GM12878 (cell line): ENCODE measurements at regions not wholly inside any gene's neighbourhood (a gene's known extent, or its start where the extent isn't known, plus 50 kb on each side); places are given as distances from the start of the nearest gene placed in this dataset.

ENCODE experiments used
- CHD2 ChIP-seq: IDR thresholded peaks from 2 replicates; pipeline ENCODE4 v1.6.1; 2011; ENCODE audit warnings: low read depth, low read length, improper control_type of control experiment, borderline replicate concordance
- HDAC6 ChIP-seq: fragments of 200-600 bp; sonication (generic); IDR thresholded peaks from one replicate; pipeline ENCODE4 v1.8.0; 2017; ENCODE audit warnings: antibody characterized with exemption; ENCODE audit not compliant: unreplicated experiment
- IKZF1 ChIP-seq: fragments of 450-650 bp; conservative IDR thresholded peaks from 2 replicates; pipeline ENCODE4 v1.6.1; 2017; ENCODE audit warnings: antibody characterized with exemption, mild to moderate bottlenecking
- MEF2B ChIP-seq: fragments of 450-650 bp; IDR thresholded peaks from 2 replicates; pipeline ENCODE4 v1.6.1; 2018; ENCODE audit warnings: mild to moderate bottlenecking, moderate library complexity; ENCODE audit not compliant: partially characterized antibody, poor library complexity, severe bottlenecking
- NRF1 ChIP-seq: conservative IDR thresholded peaks from 2 replicates; pipeline ENCODE4 v1.6.1; 2011; ENCODE audit warnings: mild to moderate bottlenecking, low read depth, low read length, improper control_type of control experiment
- PAX8 ChIP-seq: fragments of 450-650 bp; IDR thresholded peaks from 2 replicates; pipeline ENCODE4 v1.6.1; 2017; ENCODE audit warnings: mild to moderate bottlenecking, moderate library complexity
- RUNX3 ChIP-seq: IDR thresholded peaks from 2 replicates; pipeline ENCODE4 v1.6.1; 2012; ENCODE audit warnings: low read length, inconsistent platforms
- STAT1 ChIP-seq: fragments of 450-650 bp; conservative IDR thresholded peaks from 2 replicates; pipeline ENCODE4 v1.6.1; 2014; ENCODE audit warnings: antibody characterized with exemption, mild to moderate bottlenecking
- TBL1XR1 ChIP-seq: IDR thresholded peaks from 2 replicates; pipeline ENCODE4 v1.6.1; 2012; ENCODE audit warnings: low read depth, low read length, improper control_type of control experiment
- TF ChIP-seq, protein P1 (sequence below): fragments of 450-650 bp; IDR thresholded peaks from 2 replicates; pipeline ENCODE4 v1.6.1; 2017; ENCODE audit warnings: mild to moderate bottlenecking, moderate library complexity
- TF ChIP-seq, protein P2 (sequence below): fragments of 450-650 bp; IDR thresholded peaks from 2 replicates; pipeline ENCODE4 v1.6.1; 2016; ENCODE audit warnings: mild to moderate bottlenecking
- TF ChIP-seq, protein P3 (sequence below): fragments of 450-650 bp; IDR thresholded peaks from 2 replicates; pipeline ENCODE4 v1.6.1; 2017; ENCODE audit warnings: mild to moderate bottlenecking
- TF ChIP-seq, protein P4 (sequence below): IDR thresholded peaks from 2 replicates; pipeline ENCODE4 v1.6.1; 2012; ENCODE audit warnings: improper control_type of control experiment, low read depth, low read length; ENCODE audit not compliant: insufficient replicate concordance
- TF ChIP-seq, protein P5 (sequence below): fragments of 450-650 bp; IDR thresholded peaks from 2 replicates; pipeline ENCODE4 v1.6.1; 2016; ENCODE audit warnings: mild to moderate bottlenecking, moderate library complexity, borderline replicate concordance

DNA sequence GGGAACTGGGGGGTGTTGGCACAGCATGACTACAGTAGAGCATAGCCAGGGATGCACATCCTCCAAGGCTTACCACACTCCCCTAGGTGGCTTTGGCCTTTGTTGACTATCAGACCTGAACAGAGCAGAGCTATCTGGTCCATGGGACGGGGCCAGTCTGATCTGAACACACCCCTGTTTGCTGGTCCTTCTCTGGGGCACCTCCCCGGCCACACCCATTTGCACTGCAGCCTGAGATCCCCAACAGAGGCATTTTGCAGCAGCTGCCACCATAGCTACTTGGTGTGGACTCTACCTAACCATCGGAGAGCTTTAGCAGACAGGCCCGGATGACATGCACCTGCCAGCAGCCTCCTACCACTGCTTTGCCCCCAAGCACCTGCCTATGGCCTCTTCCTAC lies 75.8 kb upstream of the NOX4 start (continued):
- TF ChIP-seq, protein P1, sequence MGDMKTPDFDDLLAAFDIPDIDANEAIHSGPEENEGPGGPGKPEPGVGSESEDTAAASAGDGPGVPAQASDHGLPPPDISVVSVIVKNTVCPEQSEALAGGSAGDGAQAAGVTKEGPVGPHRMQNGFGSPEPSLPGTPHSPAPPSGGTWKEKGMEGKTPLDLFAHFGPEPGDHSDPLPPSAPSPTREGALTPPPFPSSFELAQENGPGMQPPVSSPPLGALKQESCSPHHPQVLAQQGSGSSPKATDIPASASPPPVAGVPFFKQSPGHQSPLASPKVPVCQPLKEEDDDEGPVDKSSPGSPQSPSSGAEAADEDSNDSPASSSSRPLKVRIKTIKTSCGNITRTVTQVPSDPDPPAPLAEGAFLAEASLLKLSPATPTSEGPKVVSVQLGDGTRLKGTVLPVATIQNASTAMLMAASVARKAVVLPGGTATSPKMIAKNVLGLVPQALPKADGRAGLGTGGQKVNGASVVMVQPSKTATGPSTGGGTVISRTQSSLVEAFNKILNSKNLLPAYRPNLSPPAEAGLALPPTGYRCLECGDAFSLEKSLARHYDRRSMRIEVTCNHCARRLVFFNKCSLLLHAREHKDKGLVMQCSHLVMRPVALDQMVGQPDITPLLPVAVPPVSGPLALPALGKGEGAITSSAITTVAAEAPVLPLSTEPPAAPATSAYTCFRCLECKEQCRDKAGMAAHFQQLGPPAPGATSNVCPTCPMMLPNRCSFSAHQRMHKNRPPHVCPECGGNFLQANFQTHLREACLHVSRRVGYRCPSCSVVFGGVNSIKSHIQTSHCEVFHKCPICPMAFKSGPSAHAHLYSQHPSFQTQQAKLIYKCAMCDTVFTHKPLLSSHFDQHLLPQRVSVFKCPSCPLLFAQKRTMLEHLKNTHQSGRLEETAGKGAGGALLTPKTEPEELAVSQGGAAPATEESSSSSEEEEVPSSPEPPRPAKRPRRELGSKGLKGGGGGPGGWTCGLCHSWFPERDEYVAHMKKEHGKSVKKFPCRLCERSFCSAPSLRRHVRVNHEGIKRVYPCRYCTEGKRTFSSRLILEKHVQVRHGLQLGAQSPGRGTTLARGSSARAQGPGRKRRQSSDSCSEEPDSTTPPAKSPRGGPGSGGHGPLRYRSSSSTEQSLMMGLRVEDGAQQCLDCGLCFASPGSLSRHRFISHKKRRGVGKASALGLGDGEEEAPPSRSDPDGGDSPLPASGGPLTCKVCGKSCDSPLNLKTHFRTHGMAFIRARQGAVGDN: no peak
- TF ChIP-seq RUNX3 (no peak), PAX8 (no peak), NRF1 (no peak), IKZF1 (no peak), MEF2B (no peak), TBL1XR1 (no peak), CHD2 (no peak), HDAC6 (no peak), STAT1 (no peak)
- TF ChIP-seq, protein P2, sequence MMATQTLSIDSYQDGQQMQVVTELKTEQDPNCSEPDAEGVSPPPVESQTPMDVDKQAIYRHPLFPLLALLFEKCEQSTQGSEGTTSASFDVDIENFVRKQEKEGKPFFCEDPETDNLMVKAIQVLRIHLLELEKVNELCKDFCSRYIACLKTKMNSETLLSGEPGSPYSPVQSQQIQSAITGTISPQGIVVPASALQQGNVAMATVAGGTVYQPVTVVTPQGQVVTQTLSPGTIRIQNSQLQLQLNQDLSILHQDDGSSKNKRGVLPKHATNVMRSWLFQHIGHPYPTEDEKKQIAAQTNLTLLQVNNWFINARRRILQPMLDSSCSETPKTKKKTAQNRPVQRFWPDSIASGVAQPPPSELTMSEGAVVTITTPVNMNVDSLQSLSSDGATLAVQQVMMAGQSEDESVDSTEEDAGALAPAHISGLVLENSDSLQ: no peak
- TF ChIP-seq, protein P3, sequence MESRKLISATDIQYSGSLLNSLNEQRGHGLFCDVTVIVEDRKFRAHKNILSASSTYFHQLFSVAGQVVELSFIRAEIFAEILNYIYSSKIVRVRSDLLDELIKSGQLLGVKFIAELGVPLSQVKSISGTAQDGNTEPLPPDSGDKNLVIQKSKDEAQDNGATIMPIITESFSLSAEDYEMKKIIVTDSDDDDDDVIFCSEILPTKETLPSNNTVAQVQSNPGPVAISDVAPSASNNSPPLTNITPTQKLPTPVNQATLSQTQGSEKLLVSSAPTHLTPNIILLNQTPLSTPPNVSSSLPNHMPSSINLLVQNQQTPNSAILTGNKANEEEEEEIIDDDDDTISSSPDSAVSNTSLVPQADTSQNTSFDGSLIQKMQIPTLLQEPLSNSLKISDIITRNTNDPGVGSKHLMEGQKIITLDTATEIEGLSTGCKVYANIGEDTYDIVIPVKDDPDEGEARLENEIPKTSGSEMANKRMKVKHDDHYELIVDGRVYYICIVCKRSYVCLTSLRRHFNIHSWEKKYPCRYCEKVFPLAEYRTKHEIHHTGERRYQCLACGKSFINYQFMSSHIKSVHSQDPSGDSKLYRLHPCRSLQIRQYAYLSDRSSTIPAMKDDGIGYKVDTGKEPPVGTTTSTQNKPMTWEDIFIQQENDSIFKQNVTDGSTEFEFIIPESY: no peak
- TF ChIP-seq, protein P4, sequence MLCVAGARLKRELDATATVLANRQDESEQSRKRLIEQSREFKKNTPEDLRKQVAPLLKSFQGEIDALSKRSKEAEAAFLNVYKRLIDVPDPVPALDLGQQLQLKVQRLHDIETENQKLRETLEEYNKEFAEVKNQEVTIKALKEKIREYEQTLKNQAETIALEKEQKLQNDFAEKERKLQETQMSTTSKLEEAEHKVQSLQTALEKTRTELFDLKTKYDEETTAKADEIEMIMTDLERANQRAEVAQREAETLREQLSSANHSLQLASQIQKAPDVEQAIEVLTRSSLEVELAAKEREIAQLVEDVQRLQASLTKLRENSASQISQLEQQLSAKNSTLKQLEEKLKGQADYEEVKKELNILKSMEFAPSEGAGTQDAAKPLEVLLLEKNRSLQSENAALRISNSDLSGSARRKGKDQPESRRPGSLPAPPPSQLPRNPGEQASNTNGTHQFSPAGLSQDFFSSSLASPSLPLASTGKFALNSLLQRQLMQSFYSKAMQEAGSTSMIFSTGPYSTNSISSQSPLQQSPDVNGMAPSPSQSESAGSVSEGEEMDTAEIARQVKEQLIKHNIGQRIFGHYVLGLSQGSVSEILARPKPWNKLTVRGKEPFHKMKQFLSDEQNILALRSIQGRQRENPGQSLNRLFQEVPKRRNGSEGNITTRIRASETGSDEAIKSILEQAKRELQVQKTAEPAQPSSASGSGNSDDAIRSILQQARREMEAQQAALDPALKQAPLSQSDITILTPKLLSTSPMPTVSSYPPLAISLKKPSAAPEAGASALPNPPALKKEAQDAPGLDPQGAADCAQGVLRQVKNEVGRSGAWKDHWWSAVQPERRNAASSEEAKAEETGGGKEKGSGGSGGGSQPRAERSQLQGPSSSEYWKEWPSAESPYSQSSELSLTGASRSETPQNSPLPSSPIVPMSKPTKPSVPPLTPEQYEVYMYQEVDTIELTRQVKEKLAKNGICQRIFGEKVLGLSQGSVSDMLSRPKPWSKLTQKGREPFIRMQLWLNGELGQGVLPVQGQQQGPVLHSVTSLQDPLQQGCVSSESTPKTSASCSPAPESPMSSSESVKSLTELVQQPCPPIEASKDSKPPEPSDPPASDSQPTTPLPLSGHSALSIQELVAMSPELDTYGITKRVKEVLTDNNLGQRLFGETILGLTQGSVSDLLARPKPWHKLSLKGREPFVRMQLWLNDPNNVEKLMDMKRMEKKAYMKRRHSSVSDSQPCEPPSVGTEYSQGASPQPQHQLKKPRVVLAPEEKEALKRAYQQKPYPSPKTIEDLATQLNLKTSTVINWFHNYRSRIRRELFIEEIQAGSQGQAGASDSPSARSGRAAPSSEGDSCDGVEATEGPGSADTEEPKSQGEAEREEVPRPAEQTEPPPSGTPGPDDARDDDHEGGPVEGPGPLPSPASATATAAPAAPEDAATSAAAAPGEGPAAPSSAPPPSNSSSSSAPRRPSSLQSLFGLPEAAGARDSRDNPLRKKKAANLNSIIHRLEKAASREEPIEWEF: no peak
- TF ChIP-seq, protein P5, sequence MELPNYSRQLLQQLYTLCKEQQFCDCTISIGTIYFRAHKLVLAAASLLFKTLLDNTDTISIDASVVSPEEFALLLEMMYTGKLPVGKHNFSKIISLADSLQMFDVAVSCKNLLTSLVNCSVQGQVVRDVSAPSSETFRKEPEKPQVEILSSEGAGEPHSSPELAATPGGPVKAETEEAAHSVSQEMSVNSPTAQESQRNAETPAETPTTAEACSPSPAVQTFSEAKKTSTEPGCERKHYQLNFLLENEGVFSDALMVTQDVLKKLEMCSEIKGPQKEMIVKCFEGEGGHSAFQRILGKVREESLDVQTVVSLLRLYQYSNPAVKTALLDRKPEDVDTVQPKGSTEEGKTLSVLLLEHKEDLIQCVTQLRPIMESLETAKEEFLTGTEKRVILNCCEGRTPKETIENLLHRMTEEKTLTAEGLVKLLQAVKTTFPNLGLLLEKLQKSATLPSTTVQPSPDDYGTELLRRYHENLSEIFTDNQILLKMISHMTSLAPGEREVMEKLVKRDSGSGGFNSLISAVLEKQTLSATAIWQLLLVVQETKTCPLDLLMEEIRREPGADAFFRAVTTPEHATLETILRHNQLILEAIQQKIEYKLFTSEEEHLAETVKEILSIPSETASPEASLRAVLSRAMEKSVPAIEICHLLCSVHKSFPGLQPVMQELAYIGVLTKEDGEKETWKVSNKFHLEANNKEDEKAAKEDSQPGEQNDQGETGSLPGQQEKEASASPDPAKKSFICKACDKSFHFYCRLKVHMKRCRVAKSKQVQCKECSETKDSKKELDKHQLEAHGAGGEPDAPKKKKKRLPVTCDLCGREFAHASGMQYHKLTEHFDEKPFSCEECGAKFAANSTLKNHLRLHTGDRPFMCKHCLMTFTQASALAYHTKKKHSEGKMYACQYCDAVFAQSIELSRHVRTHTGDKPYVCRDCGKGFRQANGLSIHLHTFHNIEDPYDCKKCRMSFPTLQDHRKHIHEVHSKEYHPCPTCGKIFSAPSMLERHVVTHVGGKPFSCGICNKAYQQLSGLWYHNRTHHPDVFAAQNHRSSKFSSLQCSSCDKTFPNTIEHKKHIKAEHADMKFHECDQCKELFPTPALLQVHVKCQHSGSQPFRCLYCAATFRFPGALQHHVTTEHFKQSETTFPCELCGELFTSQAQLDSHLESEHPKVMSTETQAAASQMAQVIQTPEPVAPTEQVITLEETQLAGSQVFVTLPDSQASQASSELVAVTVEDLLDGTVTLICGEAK: no peak
